GM21717 (cell line): ENCODE measurements at regions not wholly inside any gene's neighbourhood (a gene's known extent, or its start where the extent isn't known, plus 50 kb on each side); places are given as distances from the start of the nearest gene placed in this dataset.
A peak's percentile ranks its signal among the peaks of the same experiment; 100 is the strongest.

Experiments used
- ATAC-seq: cut with Tn5 transposase; IDR thresholded peaks from one replicate; pipeline ENCODE4 v1.9.1; 2021; ENCODE audit warnings: mild to moderate bottlenecking, moderate library complexity; ENCODE audit not compliant: unreplicated experiment

- ATAC-seq = no peak
Observed at GRCh38 chr2:204220896-204221295, 284.3 kb downstream of the ICOS start.

GRCh38 chr2:204223046-204223445, 286.5 kb downstream of the ICOS start:
- ATAC-seq = no peak

GRCh38 chr2:204223544-204223943, 287.0 kb downstream of the ICOS start:
- ATAC-seq = no peak

DNA sequence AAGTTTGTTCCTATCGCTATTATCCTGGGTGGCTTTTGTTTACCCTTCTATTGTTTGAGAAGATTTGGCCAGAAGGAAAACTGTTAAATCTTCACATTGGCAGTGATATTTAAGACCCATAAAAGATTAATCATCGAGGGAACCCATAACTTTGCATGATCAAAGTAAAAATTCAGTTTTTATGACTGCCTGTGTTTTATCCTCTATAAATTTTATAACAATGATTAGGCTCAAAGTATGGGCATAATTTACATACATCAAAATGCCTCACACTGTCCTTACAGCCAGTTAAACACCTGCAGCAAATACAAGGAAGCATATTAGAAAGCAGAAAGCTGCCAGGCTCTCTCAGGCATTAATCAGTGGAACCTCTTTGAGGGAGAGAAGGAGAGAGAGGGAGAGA, 289.1 kb downstream of the ICOS start:
- ATAC-seq = no peak

DNA sequence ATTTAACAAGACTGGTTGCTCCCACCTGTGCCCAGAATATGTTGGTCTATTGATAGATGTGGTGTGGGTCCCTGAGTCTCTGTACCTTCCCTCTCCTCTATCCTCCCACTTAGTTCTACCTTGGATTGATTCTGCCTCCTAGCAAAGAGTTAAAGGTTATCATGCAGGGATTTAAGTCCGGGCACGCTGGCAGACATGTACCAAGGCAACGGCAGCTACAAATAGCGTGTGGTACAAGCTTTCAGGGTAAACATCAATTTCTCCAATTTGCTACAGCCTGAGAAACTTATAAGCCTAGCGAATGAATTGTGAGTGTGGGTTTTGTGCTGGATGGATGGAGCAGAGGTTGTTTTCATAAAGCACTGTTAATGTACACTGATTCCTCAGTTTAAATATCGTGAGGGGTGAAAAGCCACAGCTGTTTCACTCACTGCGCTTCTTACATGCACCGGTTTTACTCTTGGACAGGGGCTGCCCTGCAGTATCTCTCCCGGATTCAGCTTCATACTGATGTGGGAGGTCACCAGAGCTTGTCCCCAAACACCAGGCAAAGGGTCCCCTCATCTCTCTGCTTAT, 289.8 kb downstream of the ICOS start:
- no peak for ATAC-seq

DNA sequence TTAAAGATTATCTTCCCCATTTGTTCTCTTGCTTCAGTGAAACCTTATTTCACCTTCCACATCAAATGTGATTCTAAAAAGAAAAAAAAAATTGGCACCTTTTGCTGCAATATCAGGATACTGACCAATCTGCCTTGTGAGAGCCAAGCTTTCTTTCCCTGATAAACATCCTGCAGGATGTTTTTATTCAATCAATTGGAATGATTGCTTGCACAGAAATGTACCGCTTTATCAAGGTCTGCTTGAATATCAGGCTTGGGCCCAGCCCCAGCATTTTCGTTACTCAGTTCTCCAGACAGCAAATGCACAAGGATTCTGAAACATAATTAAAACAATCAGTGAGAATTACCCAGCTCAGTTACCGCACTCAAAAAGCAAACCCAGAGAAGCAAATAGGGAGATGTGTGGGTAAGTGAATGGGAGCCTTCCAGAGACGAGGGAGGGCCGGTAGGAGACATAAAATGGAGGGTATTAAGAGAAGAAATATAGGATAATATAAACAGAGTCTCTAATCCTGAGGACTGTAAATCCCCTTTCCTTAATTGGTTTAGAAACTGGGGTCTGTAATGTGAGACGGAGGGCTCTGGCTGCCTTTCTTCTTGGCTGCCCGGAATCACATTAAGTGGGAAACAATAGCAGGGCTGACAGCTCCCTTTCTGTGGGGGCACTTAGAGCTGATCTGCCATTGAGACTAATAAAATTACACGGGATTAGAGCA, 291.8 kb downstream of the ICOS start:
- ATAC-seq = no peak

GRCh38 chr2:204234248-204234647, 297.7 kb downstream of the ICOS start:
- ATAC-seq = no peak

GRCh38 chr2:204234879-204235278, 298.3 kb downstream of the ICOS start:
- no peak for ATAC-seq

DNA sequence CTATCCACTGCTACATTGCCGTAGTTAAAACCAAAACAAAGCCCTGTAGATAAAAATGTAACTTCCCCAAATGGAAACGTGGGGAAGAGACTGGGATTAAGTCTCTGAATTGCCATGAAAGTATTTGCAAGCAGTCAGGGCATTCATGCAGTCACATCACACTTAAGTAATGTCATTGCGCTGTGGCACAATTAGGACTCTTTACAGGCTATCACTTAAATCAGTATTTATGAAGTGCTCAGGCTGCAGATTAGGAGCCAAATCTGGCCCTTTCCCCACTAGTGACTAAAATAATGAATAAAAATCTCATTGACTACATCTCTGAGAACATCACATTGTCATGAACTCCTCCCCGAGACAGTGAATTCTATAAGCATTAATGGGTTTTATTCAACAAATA, 300.9 kb downstream of the ICOS start:
- no peak for ATAC-seq

- ATAC-seq = no peak
Observed at GRCh38 chr2:204239411-204240165, 303.0 kb downstream of the ICOS start.

DNA sequence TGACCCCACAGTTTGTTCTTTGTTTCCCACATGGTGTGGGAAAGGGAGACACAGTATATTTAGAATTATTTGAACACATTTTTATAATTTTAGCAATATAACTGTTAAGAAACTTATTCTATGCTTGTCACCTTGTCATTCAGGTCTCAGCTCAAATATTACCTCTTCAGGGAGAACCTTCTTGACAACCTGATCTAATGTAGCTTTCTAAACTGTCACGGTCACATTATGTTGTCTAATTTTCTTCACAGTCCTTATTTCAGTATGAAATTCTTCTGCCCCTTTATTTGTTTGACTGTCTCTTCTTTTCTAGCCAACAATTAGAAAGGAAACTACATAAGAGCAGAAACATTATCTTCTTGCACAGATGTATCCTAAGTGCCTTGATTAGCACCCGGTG, 304.3 kb upstream of the PARD3B start:
- no peak for ATAC-seq

- no peak for ATAC-seq
Observed at GRCh38 chr2:204249437-204249836, 295.8 kb upstream of the PARD3B start.

DNA sequence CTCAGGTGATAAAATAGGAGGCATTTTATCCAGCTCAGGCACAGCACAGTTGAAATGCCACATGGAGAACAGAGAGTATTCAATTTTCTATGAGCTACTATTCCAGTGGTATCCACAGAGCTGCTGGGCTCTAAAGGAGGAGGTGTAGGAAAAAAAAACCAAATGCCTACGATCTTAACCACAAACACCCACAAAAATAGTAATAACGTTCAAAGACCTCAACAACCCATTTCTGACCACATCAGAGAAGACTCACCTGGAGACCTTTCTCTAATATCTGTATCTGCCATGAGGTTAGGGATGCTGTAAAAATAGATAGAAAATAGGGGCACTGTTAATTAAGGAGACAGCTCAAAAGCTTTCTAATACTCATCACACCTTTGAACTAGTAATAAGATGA, 294.6 kb upstream of the PARD3B start:
- ATAC-seq = peak; percentile 16

DNA sequence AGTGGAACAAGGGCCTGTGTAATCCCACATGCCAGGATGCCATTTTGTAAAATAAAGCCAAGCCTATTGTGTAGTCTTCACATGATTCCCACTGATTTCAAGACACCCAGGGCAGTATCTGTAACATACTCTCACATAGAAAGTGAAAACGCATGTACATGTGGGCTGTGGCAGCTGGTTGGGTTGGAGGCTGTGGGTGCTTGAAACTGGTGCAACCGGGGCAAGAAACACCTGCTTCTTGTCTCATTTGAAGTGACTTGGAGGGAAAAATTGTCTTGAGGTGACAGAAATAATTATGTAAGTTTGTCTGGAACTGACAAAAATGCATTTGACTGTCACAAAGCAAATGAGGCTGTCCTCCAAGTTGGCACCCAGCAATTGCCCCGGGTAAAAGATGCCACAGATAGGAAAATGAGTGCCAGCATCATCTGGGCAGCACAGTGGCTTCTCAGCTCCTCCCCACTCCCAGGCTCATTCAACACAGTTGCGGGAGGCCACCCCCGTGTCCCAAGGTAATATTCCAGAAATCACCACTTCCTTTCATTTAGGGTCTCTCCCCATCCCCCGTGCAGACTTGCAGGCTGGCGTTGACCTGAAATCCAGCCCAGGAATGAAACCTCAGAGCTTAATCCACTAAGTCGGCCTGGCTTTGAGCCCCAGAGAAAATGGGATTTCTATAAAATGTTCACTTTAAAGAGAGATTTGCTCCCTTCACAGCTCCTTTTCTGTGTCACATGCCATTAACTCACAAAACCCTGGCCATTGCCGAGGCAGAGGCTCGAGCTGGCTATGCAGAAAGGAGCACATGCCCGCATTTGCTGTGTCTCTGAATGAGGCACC, 293.9 kb upstream of the PARD3B start:
- peak; percentile 62 for ATAC-seq

DNA sequence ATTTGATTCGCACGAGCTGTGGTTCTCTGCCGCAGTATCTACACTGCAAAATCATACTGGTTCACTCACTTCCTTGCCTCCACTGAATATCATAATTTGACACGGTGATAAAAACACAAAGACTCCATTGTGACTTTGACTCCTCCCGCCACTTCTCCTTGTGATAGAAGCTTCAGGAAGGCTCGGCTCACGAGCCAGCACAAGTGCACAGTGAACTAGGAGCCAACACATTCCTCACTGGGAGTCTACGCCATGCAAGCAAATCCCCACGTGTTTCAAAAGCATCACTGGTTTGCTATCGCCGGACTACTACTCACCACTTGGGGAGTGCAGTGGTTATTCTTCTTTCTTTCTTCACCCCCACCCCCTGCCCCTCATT, 293.3 kb upstream of the PARD3B start:
- no peak for ATAC-seq

DNA sequence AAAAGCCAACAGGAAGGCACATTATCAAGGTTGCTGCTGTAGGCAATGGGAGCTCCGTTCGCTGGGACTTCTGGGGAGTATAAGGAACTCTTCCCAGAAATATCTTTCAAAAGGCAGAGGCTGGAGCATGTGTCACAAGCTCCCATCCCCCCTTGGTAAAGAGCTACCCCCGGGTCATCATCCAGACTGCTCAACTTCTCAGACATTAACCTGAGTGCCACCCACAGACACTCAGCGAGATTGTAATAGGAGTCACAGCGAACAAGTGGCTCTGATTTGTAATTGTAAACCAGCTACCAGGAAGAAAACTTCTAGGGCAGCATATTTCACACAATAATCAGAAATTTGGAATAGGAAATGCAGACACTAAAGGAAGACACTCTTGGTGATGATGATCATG, 290.2 kb upstream of the PARD3B start:
- ATAC-seq = no peak

GRCh38 chr2:204255526-204255925, 289.7 kb upstream of the PARD3B start:
- no peak for ATAC-seq

- no peak for ATAC-seq
Observed at GRCh38 chr2:204257781-204258180, 287.5 kb upstream of the PARD3B start.

GRCh38 chr2:204258890-204259289, 286.4 kb upstream of the PARD3B start:
- no peak for ATAC-seq

- no peak for ATAC-seq
Observed at GRCh38 chr2:204260162-204260877, 285.0 kb upstream of the PARD3B start.

- no peak for ATAC-seq
Observed at GRCh38 chr2:204260901-204261300, 284.4 kb upstream of the PARD3B start.
